NB4 (cell line): ENCODE measurements at regions not wholly inside any gene's neighbourhood (a gene's known extent, or its start where the extent isn't known, plus 50 kb on each side); places are given as distances from the start of the nearest gene placed in this dataset.

Source experiments
- CTCF ChIP-seq: IDR thresholded peaks from one replicate; pipeline ENCODE4 v1.5.1; 2012; ENCODE audit warnings: low read depth, low read length
- POLR2A ChIP-seq: IDR thresholded peaks from 2 replicates; pipeline ENCODE4 v1.6.1; 2011; ENCODE audit warnings: mild to moderate bottlenecking; ENCODE audit not compliant: insufficient read length; ENCODE audit errors: extremely low read depth

GRCh38 chr20:20896606-20897005 is 184.2 kb upstream of the RALGAPA2 start:
- TF ChIP-seq CTCF (no peak), POLR2A (no peak)
